K562 (cell line): ENCODE measurements at regions not wholly inside any gene's neighbourhood (a gene's known extent, or its start where the extent isn't known, plus 50 kb on each side); places are given as distances from the start of the nearest gene placed in this dataset.

Source experiments
- ATAC-seq: fragments of 200-7000 bp; cut with Tn5 transposase; 3 replicates; pipeline ENCODE4 v1.9.1; 2020; ENCODE audit warnings: moderate library complexity
- BruUV-seq: library from RNA; stranded (reverse); fragments of 400-500 nt; replicated peaks from 2 replicates; lab custom pipeline; 2021; lab: Mats Ljungman, UMichigan
- CTCF ChIA-PET: fragments of 300-600 bp; formaldehyde crosslinking; extraction: SDS; loops from one replicate; lab custom pipeline; 2021; ENCODE audit warnings: low intra/inter-chr PET ratio; lab: Yijun Ruan, JAX
- POLR2A ChIA-PET: fragments of 300-600, 350-650 bp; sonication (Branson Sonifier 250); formaldehyde crosslinking; extraction: SDS; loops from one replicate; lab custom pipeline; 2021; ENCODE audit warnings: antibody characterized with exemption, inconsistent platforms; lab: Yijun Ruan, JAX
- DNase-seq, 4 experiments: peaks; one replicate each; pipeline versions ENCODE4 v3.0.0 to v3.0.0-alpha.2; 2011 to 2018; ENCODE audit warnings: low spot score in 3 of 4, mixed read lengths in 3 of 4; ENCODE audit errors: extremely low read depth in 1 of 4
- FAIRE-seq: peaks from 2 replicates; lab custom pipeline; 2011; peaks lifted over from hg19 to GRCh38; lab: Jason Lieb, UNC
- H2AFZ ChIP-seq: 2 replicates; pipeline ENCODE4 v1.6.0; 2011; ENCODE audit warnings: low read depth, low read length, control low read depth, inconsistent platforms
- H3K27ac ChIP-seq: fragments of 200-600 bp; 3 replicates; pipeline ENCODE4 v1.8.0; 2011; ENCODE audit warnings: low read depth, mild to moderate bottlenecking, control low read depth, inconsistent platforms, low read length, moderate library complexity, mixed read lengths; ENCODE audit errors: extremely low read depth
- H3K27me3 ChIP-seq, 2 experiments: fragments of 300-600 bp in 1 of 2; 2 replicates in 1 of 2; 3 replicates in 1 of 2; pipeline versions ENCODE4 v1.6.0 to v1.8.0; 2011; ENCODE audit warnings: inconsistent platforms in 2 of 2, low read length in 2 of 2, mild to moderate bottlenecking in 1 of 2, mixed read lengths in 1 of 2, moderate library complexity in 1 of 2; ENCODE audit not compliant: control insufficient read depth in 2 of 2, insufficient read depth in 2 of 2
- H3K36me3 ChIP-seq: fragments of 300-600 bp; 3 replicates; pipeline ENCODE4 v1.8.0; 2011; ENCODE audit warnings: mild to moderate bottlenecking, low read length, inconsistent platforms; ENCODE audit not compliant: control insufficient read depth, insufficient read depth
- H3K4me1 ChIP-seq, 2 experiments: fragments of 200-600 bp in 1 of 2; replicated peaks in 1 of 2; 2 replicates in 1 of 2; 3 replicates in 1 of 2; pipeline versions ENCODE4 v1.5.1 to v1.8.0; 2011; ENCODE audit warnings: inconsistent platforms in 2 of 2, low read length in 2 of 2, mild to moderate bottlenecking in 1 of 2, mixed read lengths in 1 of 2, moderate library complexity in 1 of 2; ENCODE audit not compliant: control insufficient read depth in 2 of 2, insufficient read depth in 2 of 2
- H3K4me2 ChIP-seq: 2 replicates; pipeline ENCODE4 v1.6.1; 2011; ENCODE audit warnings: low read length, control low read depth, inconsistent platforms, mixed read lengths; ENCODE audit not compliant: insufficient read depth
- H3K4me3 ChIP-seq: fragments of 200-600 bp; sonication (generic), shearing (Covaris generic); 2 replicates; pipeline ENCODE4 v1.5.1; 2016; ENCODE audit warnings: control low read depth, inconsistent platforms
- H3K79me2 ChIP-seq: fragments of 200-600 bp; 3 replicates; pipeline ENCODE4 v1.8.0; 2011; ENCODE audit warnings: low read length, inconsistent platforms; ENCODE audit not compliant: control insufficient read depth, insufficient read depth
- H3K9ac ChIP-seq, 2 experiments: 2 replicates each; pipeline versions ENCODE4 v1.6.0 to v1.6.1; 2011; ENCODE audit warnings: low read depth in 2 of 2, low read length in 2 of 2, control low read depth in 1 of 2, inconsistent platforms in 1 of 2, mild to moderate bottlenecking in 1 of 2, mixed read lengths in 1 of 2; ENCODE audit not compliant: insufficient read depth in 1 of 2
- H3K9me1 ChIP-seq: one replicate; pipeline ENCODE4 v1.6.0; 2011; ENCODE audit warnings: inconsistent platforms, mild to moderate bottlenecking, low read length, moderate library complexity; ENCODE audit not compliant: control insufficient read depth, insufficient read depth
- H3K9me3 ChIP-seq: replicated peaks from 2 replicates; pipeline ENCODE4 v1.5.1; 2011; ENCODE audit warnings: low read depth, low read length, inconsistent platforms; ENCODE audit not compliant: control insufficient read depth, insufficient read depth
- H4K20me1 ChIP-seq: replicated peaks from 2 replicates; pipeline ENCODE4 v1.6.1; 2011; ENCODE audit warnings: low read length, inconsistent platforms, mixed read lengths; ENCODE audit not compliant: control insufficient read depth, insufficient read depth
- MEIS2 ChIP-seq: fragments of 450-650 bp; IDR thresholded peaks from 2 replicates; pipeline ENCODE4 v1.6.1; 2014; ENCODE audit warnings: mild to moderate bottlenecking; ENCODE audit not compliant: partially characterized antibody
- ZNF592 ChIP-seq: fragments of 450-650 bp; IDR thresholded peaks from 2 replicates; pipeline ENCODE4 v1.6.1; 2017; ENCODE audit warnings: antibody characterized with exemption, mild to moderate bottlenecking
- WGBS: fragments of 100-300 bp; shearing (Covaris generic); methylation state at CpG from one replicate; pipeline ENCODE4 v1.1.6; 2016; ENCODE audit warnings: low coverage, mixed read lengths; ENCODE audit not compliant: insufficient coverage; ENCODE audit errors: missing lambda C conversion rate; 5-methylcytosine and 5-hydroxymethylcytosine counted together
- in situ Hi-C: fragments of 300-500 bp; cut with MboI; formaldehyde crosslinking; loops from 4 replicates; pipeline ENCODE4 v1.15.0; 2018; ENCODE audit warnings: inconsistent platforms, mixed read lengths
- intact Hi-C: fragments of 100-400 bp; cut with micrococcal nuclease; formaldehyde crosslinking; loops from 2 replicates; pipeline ENCODE4 v1.14.2; 2022

- no TSS peak for BruUV-seq
- no peak for ATAC-seq
- CTCF ChIA-PET, result no interaction called here
Observed at GRCh38 chr19:28968721-28969120, 244.2 kb downstream of the UQCRFS1 start.

More at GRCh38 chr19:28968721-28969120, 244.2 kb downstream of the UQCRFS1 start:
- Histone ChIP-seq H3K27me3 (no peaks in the 10 kb centered on the region; a peak in 1 of 5 replicates), H3K9me3 (no peaks in the 10 kb centered on the region), H3K4me1 (no peaks in the 10 kb centered on the region), H3K36me3 (no peaks in the 10 kb centered on the region), H3K9ac (no peak overlapping the region), H3K79me2 (no peaks in the 10 kb centered on the region), H3K27ac (no peak overlapping the region), H3K9me1 (no peaks in the 10 kb centered on the region), H3K4me2 (no peak overlapping the region), H3K4me3 (no peak overlapping the region), H4K20me1 (0 out of 2 replicates have a peak, but pooled peaks cover 3% of the 10 kb centered on the region), H2AFZ (no peak overlapping the region)
- intact Hi-C loops (no loop called here), in situ Hi-C loops (no loop called here)
- FAIRE-seq, result no peak
- POLR2A ChIA-PET, result no interaction called here
- peak; percentile 24 for TF ChIP-seq MEIS2
- TF ChIP-seq ZNF592, result no peak
- WGBS, result 0% methylated on average over 2 of the region's 2 CpGs
- DNase-seq, result no peak
